RWPE1 (cell line): ENCODE measurements at regions not wholly inside any gene's neighbourhood (a gene's known extent, or its start where the extent isn't known, plus 50 kb on each side); places are given as distances from the start of the nearest gene placed in this dataset.

ENCODE experiments used
- CTCF ChIA-PET: fragments of 350-600 bp; sonication (Branson Sonifier 250); formaldehyde crosslinking; extraction: SDS; loops from one replicate; lab custom pipeline; 2021; lab: Yijun Ruan, JAX
- POLR2A ChIA-PET: fragments of 400-600 bp; formaldehyde crosslinking; extraction: SDS; loops from one replicate; lab custom pipeline; 2020; ENCODE audit warnings: antibody characterized with exemption; ENCODE audit not compliant: low non-redundant PET; lab: Yijun Ruan, JAX
- DNase-seq: peaks from one replicate; pipeline ENCODE4 v3.0.0; 2012; ENCODE audit warnings: low spot score
- H3K27ac ChIP-seq: fragments of 450-650 bp; 2 replicates; pipeline ENCODE4 v1.5.1; 2017
- TF ChIP-seq, protein P1 (sequence below): fragments of 450-650 bp; conservative IDR thresholded peaks from 2 replicates; pipeline ENCODE4 v1.5.1; 2017; ENCODE audit warnings: low read depth, mild to moderate bottlenecking

DNA sequence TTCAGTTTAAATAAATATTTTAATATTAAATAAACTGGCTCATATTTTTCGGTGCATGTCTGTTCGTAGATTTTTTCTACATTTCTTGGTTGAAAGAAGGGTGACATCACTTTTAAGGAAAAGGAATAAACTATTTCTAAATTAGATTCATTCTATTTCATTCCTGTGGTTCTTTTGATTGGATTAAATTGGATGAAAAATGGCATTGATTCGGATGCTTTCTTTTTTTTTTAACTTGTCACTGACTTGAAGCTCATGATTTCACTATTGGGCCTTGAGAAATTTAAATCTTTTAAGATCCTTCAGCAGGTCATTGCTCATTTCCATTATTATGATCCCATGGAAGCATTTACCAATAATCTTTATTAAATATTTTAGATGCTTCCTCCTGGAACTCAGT is 113.1 kb upstream of the RASSF8 start:
- ChIA-PET POLR2A (no interaction called here), CTCF (no interaction called here)
- TF ChIP-seq, protein P1, sequence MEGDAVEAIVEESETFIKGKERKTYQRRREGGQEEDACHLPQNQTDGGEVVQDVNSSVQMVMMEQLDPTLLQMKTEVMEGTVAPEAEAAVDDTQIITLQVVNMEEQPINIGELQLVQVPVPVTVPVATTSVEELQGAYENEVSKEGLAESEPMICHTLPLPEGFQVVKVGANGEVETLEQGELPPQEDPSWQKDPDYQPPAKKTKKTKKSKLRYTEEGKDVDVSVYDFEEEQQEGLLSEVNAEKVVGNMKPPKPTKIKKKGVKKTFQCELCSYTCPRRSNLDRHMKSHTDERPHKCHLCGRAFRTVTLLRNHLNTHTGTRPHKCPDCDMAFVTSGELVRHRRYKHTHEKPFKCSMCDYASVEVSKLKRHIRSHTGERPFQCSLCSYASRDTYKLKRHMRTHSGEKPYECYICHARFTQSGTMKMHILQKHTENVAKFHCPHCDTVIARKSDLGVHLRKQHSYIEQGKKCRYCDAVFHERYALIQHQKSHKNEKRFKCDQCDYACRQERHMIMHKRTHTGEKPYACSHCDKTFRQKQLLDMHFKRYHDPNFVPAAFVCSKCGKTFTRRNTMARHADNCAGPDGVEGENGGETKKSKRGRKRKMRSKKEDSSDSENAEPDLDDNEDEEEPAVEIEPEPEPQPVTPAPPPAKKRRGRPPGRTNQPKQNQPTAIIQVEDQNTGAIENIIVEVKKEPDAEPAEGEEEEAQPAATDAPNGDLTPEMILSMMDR: no peak
- no peak for DNase-seq
- H3K27ac ChIP-seq: no peak overlapping the region

DNA sequence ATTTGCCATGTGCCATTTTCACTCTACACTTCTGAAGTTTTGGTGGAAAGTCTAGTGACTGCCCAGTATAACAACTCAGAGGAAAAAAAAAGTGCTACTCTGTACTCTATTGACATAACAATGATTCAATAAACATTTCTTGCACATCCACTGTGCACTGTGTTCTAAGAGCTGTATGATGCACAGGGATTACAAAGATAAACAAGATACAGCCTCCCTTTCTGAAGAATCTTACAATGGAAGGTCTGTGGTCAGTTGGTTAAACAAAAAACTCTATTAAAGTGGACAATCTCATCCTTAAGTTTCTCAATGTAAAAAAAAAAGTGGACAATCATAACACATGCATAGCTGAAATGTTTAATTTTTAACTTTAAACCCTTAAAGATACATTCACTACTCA is 105.7 kb upstream of the RASSF8 start:
- CTCF ChIA-PET: no interaction called here
- POLR2A ChIA-PET: no interaction called here
- TF ChIP-seq, protein P1: no peak

DNA sequence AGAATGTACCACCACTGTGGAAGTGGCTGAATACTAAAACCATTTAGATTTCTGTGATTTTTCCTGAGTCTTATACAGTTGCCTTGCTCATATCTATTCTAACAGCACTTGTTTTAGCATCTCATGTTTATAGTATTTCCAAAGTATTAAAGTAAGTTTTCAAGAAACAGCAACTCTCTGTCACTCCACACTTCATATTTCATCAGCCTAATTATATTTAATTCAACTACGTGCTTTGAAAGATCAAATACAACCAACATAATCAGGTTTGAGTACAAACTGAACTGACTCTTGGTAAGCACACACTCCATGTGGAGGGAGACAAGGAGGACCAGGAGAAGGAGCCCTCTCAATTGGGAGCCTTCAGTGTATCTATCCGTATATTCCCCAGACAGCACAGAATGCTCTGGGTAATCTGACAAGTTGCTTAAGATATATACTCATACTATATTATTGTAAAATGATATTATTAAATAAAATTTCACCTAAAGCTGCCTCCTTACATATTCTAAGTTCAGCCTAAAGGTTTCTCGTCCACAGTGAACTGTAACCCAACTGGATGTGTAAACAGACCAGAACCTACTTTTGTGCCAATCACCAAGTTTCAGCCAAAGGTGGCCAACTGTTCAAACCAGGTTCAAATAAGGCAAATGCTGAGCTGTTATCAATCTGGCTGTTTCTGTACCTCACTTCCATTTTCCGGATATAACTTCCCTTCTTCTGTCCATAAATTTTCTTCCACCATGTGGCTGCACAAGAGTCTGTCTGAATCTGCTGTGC is 105.0 kb upstream of the RASSF8 start:
- TF ChIP-seq, protein P1: no peak
- no peak overlapping the region for H3K27ac ChIP-seq
- CTCF ChIA-PET: no interaction called here
- POLR2A ChIA-PET: no interaction called here
- DNase-seq: no peak

More for the DNA sequence above, 105.7 kb upstream of the RASSF8 start:
- no peak overlapping the region for H3K27ac ChIP-seq
- DNase-seq: no peak

DNA sequence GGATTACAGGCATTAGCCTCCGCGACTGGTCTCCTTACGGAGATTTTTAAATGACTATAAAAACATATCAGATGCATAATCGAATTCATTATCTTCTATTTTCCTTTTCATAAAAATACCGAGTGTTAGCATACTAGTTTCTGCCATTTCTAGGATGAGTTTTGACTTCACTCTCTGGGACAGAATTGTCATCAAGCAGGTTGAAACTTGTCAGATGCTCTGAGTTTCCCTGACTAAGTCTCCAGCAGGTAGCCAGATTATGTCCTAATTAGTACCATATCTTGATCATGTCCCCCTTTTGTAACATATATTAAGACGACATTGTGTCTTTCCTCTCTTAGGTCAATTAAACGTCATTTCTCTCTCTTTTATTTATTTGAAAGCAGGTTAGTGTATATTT is 103.5 kb upstream of the RASSF8 start:
- no peak for DNase-seq
- ChIA-PET CTCF (interaction anchor here (0.6 kb wide), 2 partner anchors 20 to 178 kb away, joined by 4 read pairs; no protein-coding TSS in a partner anchor), POLR2A (no interaction called here)
- TF ChIP-seq, protein P1: no peak
- no peak overlapping the region for H3K27ac ChIP-seq

DNA sequence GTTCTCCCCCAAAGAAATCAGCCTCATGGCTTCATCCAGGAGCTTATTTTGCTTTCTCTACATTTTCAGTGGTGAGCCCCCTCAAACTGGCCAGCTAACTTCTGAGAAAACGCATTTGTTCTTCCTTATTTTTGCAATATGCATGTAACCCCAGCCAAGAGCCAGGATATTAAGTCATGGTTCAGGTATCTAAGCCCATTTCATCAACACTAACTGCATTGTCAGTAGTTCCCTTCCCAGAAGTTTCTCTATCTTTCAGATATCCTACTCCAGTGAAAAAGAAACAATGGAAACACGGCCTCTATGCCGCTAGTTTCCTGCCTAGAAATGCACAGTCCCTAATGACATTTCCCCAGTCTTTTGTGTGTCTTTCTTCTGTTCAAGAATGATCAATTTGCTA is 102.8 kb upstream of the RASSF8 start:
- no peak for DNase-seq
- H3K27ac ChIP-seq: no peak overlapping the region
- CTCF ChIA-PET: no interaction called here
- POLR2A ChIA-PET: no interaction called here
- TF ChIP-seq, protein P1: no peak

DNA sequence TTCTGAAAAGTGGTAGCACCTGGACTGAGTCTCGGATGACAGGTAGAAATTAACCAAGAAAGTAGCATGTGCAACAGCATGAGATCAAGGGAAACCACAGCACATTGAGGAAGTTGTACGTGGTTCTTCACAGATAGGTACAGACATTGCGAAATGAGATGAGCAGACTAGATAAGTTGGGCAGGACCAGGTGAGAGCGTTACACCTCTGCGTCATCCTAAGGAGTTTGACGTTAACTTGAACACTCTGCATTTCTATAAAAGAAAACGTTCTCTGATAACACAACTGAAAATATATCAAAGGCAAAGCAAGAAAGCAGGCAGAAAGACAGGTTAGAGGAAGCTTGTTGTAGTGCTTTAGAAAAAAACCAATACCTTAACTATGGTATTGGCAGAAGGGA is 98.5 kb upstream of the RASSF8 start:
- ChIA-PET POLR2A (no interaction called here), CTCF (no interaction called here)
- DNase-seq: no peak
- TF ChIP-seq, protein P1: no peak
- no peak overlapping the region for H3K27ac ChIP-seq
